ENCODE measurements at regions not wholly inside any gene's neighbourhood (a gene's known extent, or its start where the extent isn't known, plus 50 kb on each side); places are given as distances from the start of the nearest gene placed in this dataset.

DNA sequence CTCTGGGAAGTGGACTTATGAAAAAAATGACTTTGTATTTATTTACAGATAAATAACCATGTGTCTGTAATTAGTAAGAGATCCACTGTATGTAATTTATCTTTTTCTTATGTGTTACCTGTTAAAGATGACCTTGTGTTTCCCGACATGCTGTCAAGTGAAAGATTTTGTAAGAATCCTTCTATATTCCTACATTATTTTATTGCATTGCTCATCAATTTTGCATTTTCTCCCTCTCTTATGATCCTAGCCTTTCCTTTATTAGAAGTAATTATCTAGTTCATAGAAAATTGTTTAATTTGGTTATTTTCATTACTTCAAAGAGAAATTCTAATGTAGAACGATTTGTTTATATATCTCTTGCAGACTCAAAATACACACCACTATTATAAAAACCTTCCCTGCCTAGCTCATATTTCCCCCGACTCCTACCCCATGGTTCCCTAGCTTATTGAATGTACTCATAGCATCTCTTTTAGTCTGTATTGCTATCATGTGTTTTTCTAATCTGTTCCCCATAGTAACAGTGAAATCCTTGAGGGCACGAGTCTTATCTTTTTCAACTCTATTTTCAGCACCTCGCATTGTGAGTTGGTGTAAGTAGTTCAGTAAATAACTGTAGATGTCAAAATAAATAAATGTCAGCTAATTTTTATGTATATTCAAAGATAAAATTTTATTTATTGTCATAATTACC lies 774.4 kb downstream of the HDGFL1 start:
- TF ChIP-seq POLR2A (IDR thresholded peaks at IDR 0.05), result no peak
- TF ChIP-seq, protein P1, sequence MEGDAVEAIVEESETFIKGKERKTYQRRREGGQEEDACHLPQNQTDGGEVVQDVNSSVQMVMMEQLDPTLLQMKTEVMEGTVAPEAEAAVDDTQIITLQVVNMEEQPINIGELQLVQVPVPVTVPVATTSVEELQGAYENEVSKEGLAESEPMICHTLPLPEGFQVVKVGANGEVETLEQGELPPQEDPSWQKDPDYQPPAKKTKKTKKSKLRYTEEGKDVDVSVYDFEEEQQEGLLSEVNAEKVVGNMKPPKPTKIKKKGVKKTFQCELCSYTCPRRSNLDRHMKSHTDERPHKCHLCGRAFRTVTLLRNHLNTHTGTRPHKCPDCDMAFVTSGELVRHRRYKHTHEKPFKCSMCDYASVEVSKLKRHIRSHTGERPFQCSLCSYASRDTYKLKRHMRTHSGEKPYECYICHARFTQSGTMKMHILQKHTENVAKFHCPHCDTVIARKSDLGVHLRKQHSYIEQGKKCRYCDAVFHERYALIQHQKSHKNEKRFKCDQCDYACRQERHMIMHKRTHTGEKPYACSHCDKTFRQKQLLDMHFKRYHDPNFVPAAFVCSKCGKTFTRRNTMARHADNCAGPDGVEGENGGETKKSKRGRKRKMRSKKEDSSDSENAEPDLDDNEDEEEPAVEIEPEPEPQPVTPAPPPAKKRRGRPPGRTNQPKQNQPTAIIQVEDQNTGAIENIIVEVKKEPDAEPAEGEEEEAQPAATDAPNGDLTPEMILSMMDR (IDR thresholded peaks at IDR 0.05), result no peak
- Histone ChIP-seq H3K9me3 (peaks cover 0 to 6% (median 0%) of the 10 kb centered on the region in 12 donors), H3K27me3 (no peaks in the 10 kb centered on the region), H3K4me1 (no peaks in the 10 kb centered on the region), H3K4me3 (no peak overlapping the region), H3K36me3 (no peaks in the 10 kb centered on the region), H3K27ac (no peak overlapping the region)
- peak in 3 of 4 donors; percentile 59 to 75 (median 71) for ATAC-seq
- 42 to 56% (median 47%) methylated on average over 5 of the region's 5 CpGs for WGBS, 4 donors
- intact Hi-C loops (cut with DNase I), result no loop called here
- no peak for DNase-seq

DNA sequence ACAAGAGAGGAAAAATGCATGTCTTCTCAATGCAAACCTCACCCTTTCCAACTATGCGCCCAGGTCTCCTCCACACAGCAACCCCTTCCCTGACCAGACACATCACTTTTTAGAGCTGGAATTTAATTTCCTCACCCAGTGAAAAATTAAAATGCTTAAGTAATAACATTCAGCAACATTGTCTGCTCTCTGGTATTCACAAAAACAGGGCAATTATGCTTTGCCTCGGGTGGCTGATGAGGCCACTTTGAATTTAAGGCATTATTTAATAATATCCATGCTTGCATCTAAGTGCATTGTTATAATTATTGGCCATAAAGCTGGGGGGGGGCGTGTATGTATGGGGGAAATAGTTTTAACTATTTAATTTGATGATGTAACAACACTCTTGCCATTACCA lies 777.8 kb upstream of the NRSN1 start:
- ATAC-seq, result no peak
- no peak for DNase-seq
- no peak overlapping the region for H3K27ac ChIP-seq
- no peaks in the 10 kb centered on the region for H3K36me3 ChIP-seq
- no peaks in the 10 kb centered on the region for H3K4me1 ChIP-seq
- intact Hi-C loops (cut with DNase I), result no loop called here
- TF ChIP-seq POLR2A (IDR thresholded peaks at IDR 0.05), result no peak
- TF ChIP-seq, protein P1 (IDR thresholded peaks at IDR 0.05), result no peak
- H3K4me3 ChIP-seq, result no peak overlapping the region
- H3K27me3 ChIP-seq, result no peaks in the 10 kb centered on the region
- 80 to 88% (median 85%) methylated on average over 3 of the region's 3 CpGs for WGBS, 4 donors
- H3K9me3 ChIP-seq, result peaks cover 0 to 4% (median 0%) of the 10 kb centered on the region in 12 donors

DNA sequence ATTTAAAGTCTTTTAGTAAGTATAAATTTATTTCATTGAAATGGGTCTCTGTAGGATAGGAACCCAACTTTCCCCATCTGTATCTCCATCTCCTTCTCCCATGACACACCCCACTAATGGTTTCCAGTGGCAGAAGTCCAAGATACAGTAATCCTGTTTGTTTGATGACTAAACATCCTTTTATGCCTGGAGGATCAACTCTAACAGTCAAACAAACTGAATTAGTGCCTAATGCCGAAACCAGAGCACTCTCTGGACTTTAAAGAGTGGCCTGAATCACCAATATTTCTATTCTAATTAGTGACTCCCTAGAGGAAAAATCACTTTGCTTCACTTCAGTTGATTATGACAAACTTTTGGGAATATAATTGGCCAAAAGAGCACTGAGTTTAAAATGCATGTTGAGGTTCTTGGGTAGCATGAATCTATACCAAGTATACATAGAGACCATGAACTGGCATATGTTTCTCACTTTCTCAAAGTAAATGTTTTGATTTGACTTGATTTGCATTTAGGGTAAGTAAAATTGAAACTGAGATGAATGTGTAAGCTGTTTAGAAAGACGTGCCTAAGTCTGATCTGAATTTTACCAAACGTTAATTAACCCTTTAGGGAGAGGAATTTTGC lies 776.4 kb upstream of the NRSN1 start:
- DNase-seq, result no peak
- no peak overlapping the region for H3K4me3 ChIP-seq
- WGBS, 4 donors, result 53 to 65% (median 55%) methylated on average over 3 of the region's 3 CpGs
- H3K27ac ChIP-seq, result no peak overlapping the region
- TF ChIP-seq, protein P1 (IDR thresholded peaks at IDR 0.05), result no peak
- TF ChIP-seq POLR2A (IDR thresholded peaks at IDR 0.05), result no peak
- no peaks in the 10 kb centered on the region for H3K27me3 ChIP-seq
- no peak for ATAC-seq
- H3K36me3 ChIP-seq, result no peaks in the 10 kb centered on the region
- no peaks in the 10 kb centered on the region for H3K9me3 ChIP-seq
- H3K4me1 ChIP-seq, result no peaks in the 10 kb centered on the region
- intact Hi-C loops (cut with DNase I), result no loop called here

DNA sequence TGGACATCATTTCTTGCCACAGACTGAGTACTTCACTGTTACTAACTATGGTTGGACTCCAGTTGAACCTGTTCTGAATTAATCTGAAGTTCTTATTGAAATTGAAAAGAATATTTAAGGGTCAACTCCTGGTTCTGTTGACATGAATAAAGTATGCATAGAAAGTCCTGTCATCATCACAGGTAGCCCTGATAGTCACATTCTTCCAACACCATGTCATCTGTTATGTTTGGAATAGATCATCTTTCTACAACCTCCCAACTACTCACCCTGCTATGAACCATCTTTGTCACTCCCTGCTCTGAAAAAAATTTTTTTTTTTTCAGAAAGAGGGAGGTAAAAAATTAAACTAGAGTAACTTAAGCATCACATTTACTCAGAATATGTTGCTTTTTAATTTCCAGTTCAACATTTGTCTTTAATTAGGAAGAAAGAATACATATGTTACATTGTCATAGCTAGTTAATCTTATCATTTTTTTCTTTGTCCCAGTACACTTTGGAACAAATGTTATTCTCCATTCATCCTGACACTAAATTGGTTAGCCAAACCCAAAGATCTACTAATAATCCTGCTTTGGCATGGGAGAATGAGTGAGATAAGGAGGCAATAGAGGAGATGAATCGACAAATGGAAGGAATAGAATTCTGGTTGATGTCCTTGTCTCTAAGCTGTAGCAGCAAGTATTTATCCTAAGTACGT lies 775.1 kb upstream of the NRSN1 start:
- WGBS, 4 donors, result 86 to 92% (median 89%) methylated on average over 2 of the region's 2 CpGs
- no peak for ATAC-seq

More for the DNA sequence above, 775.1 kb upstream of the NRSN1 start:
- Histone ChIP-seq H3K4me3 (no peak overlapping the region), H3K36me3 (no peaks in the 10 kb centered on the region), H3K27ac (no peak overlapping the region), H3K4me1 (no peaks in the 10 kb centered on the region), H3K27me3 (no peaks in the 10 kb centered on the region), H3K9me3 (no peaks in the 10 kb centered on the region)
- TF ChIP-seq, protein P1 (IDR thresholded peaks at IDR 0.05), result no peak
- TF ChIP-seq POLR2A (IDR thresholded peaks at IDR 0.05), result no peak
- intact Hi-C loops (cut with DNase I), result no loop called here
- no peak for DNase-seq
